HG03469 (cell line): ENCODE measurements at regions not wholly inside any gene's neighbourhood (a gene's known extent, or its start where the extent isn't known, plus 50 kb on each side); places are given as distances from the start of the nearest gene placed in this dataset.

Source experiments
- ATAC-seq: cut with Tn5 transposase; IDR thresholded peaks from one replicate; pipeline ENCODE4 v1.9.1; 2021; ENCODE audit warnings: mild to moderate bottlenecking, moderate library complexity, moderate number of reproducible peaks; ENCODE audit not compliant: unreplicated experiment

DNA sequence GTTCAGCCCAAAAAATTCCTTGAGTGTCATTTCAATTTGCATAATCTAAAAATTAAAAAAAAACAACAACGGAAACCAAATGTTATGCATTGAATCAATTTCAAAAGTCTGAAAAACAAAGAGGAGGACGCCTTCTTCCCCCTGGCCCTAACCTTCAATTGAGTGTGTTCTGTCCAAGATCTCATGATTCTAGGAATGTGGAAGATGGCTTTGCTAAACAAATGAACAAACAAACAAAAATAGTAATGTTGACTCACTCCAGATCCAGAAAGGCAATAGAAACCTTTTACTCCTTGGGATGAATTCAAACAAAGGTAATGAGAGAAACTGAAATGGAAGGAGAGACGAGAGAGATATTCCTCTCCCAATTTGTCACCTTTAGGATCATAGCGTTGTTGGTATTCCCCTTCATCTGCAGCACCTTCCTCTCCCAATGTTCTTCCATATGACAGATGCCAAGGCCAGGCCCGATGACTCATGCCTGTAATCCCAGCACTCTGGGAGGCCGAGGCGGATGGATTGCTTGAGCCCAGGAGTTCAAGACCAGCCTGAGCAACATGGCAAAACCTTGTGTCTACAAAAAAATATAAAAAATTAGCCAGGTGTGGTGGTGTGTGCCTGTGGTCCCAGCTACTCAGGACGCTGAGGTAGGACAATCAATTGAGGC is 109.2 kb upstream of the ADGRF1 start:
- no peak for ATAC-seq

DNA sequence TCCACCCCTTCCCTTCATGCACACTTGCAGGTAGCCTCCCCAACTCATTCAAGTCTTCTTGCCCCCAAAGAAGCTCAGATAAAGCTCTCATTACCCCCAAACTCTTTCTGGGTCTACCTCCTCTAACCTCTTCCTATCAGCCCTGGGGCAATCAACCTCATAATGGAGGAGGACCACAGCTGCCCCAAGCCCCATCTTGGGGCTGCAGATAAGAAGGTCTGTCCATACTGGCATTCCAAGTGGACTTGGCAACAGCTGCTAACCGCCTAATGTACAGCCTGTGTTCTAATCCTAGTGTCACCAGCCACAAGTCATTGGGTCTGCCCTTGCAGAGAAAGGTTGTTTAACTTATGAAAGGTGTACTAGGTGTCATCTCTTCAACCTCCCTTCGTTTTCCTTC is 107.4 kb upstream of the ADGRF1 start:
- no peak for ATAC-seq

DNA sequence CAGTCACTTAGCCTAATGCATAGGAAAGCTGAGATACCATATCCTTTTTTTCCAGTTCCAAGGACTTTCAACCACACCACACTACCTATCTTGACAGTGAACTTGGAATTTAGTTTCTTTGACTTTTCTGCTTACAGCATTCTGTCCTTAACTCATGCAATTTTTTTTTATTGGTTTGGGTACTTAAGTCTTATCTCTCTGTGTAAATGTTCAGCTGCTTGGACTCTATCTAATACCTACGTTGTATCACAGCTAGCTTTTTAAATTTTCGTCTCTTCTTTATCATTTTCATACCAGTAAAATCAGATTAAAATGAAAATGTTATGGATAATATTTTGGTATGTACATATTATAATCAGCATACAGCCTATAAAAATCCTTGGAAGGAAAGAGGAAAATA is 106.9 kb upstream of the ADGRF1 start:
- ATAC-seq: no peak

DNA sequence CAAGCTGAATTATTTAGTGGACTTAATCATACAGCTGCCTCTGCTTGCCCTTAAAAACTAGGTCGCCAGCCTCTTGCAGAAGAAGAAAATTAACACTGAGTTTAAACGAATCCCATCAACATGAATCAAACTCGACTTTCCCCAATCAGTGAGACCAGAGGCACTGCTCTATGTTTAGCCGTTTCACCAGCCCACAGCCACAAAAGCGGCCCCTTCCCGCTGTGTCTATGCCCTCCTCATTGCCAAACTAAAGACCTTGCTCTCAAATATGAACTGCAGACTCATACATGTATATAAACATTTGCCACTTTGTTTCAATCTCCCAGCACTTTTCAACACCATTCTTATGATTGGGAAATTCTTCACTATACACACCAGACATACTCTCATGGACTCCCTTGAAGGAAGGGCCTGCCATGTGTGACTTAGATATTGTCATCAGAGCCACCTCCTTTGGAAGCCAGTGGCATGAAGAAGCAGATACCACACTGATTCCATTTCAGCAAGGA is 105.8 kb upstream of the ADGRF1 start:
- ATAC-seq: no peak

DNA sequence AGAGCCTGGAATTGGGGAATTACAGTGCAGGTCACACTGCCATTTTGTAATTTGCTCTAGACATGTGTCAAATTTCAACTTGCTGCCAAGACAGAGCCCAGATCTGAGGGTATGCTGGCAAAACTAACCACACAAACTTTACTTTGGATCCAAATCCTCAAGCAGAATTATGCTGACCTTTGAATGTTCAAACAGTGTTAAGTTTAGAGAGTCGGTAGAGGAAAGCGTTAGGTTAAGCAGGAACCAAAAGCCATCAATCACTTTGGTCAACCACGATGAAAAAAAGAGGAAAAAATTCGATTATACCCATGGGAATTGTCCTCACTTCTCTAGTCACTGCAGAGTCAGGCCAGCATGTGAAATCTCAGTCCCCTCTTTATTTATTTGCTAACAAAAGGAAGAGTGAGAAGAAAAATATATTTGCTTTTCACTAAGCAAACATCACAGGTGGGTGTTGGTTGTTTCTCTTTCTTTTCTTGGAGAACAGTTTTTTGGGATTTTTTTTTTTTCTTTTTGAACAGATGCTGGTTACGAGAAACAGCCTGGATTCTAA is 105.1 kb upstream of the ADGRF1 start:
- no peak for ATAC-seq

DNA sequence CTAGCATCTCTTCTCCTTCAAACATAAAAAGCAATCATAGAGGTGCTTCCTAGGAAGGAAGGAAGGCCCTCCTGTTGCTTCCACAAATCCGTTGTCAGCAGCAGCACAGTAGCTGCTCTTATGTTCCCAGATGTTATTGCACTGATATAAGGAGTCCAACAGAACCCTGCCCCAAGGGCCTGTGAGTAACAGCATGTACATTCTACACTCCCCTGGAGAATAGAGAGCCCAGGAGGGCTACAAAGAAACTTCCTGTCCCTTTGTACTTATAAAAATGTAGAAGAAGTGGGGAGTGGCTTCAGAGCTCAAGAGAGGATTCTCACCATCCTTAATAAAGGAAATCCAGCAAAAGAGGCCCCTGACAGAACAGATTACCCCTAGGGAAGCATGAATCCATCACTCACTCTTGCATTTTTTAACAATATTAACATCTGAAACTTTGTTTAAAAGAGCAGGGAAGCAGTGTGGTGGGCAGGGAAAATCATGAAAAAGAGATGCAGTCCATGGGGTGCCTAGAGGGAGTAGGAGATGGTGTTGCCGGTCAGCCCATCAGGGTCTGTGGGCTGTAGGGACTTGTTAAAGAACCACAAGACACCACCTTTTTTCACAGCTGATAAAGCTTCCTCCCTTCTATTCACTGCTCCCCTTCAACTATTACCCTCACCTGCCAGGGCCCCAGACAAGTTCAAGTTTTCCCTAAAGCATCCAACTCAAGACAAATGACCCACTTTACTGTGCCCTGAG is 104.5 kb upstream of the ADGRF1 start:
- ATAC-seq: no peak

DNA sequence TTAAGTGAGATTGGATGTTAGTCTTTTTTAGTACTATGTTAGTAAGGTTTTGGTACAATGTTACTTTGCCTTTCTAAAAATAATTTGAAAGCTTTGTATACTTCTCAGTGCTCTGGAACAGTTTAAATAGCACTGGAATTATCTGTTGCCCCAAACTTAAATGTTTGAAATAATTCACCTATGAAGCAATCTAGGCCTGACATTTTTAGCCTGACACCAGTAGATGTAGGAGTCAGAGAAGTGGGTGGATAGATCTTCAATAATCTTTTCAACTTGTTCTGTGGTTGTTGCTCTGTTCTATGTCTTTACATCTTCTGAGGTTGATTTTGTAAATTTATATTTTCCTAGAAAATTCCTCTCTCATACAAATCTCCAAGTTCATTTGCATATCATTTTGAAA is 103.1 kb upstream of the ADGRF1 start:
- no peak for ATAC-seq

DNA sequence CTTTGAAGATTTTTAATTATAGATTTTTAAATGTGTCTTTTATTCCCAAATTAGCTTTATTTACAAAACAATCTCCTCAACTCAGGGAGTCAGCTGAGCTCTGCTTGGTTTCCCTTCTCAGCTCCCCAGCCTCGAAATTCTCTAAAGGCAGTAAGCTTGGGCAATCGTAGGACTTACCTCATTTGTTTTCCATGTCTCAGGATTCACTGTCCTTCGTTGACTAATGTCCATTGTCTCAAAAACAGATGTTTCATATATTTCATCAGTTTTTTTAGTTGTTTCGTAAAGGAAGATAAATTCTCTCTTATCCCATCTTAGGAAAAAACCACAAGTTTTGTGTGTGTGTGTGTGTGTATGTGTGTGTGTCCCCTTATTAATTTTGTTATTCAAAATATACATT is 102.2 kb upstream of the ADGRF1 start:
- no peak for ATAC-seq

DNA sequence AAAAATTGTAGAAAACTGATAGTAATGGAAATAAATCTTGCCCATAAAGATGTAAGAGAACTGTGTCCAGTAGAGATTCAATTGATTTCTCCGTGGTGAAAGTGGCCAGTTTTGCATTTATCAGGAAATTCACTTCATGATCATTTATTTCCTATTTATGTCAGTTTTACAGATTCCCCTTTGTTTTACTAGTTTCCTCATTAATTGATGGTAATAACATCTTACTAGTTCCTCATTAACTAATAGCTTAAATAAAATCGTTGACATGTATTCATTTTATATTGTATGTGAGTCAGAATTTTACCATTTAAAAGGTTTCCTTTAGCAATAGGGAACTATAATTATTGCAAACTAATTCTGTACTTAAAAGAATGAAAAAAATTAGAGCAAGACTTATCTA is 99.8 kb upstream of the ADGRF1 start:
- no peak for ATAC-seq

DNA sequence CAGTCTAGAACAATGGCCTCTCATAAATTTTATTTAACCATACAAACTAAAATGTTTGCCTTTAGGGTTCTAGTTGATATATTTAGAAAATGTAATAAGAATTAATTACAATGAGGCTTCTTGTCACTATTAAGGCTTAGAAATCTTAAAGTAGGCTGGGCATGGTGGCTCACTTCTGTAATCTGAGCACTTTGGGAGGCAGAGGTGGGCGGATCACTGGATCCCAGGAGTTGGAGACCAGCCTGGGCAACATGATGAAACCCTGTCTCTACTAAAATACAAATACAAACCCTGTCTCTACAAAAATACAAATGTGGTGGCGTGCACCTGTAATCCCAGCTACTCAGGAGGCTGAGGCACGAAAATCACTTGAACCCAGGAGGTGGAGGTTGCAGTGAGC is 99.0 kb upstream of the ADGRF1 start:
- no peak for ATAC-seq

DNA sequence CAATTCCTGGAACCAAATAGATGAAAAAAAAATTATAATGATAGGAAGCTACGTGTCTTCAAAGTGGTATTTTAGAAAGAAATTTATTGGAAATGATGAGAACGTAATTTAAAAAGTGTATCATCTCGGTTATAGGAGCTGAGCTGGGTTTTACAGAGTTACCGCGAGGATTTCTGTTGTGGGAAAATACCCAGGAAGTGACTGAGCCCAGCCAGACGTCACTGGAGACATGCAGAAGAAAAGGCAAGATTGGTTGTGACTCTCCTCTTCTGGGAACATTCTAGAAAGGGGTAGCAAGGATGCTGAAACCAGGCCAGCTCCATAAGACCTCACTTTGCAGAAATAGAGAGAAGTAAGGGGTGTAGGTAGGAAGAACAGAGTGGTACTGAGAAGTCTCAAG is 95.9 kb upstream of the ADGRF1 start:
- ATAC-seq: no peak

DNA sequence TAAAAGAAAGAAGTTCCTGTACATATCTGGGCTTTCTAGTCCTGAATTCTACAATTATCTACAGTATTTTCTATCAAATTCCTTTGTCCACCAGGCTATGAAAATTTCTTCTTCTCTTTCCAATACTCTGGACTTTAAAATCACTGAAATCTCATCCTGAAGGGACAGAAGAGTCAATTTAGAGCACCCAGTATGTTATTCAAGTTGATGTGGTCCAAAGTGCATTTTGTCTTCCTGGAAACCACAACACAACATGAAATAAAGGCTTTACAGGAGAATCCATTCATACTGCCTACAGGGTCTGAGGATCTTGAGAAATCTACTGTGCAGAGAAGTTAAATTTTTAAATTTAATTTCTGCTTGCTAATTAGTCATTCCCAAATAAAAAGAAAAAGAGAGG is 94.9 kb upstream of the ADGRF1 start:
- no peak for ATAC-seq

DNA sequence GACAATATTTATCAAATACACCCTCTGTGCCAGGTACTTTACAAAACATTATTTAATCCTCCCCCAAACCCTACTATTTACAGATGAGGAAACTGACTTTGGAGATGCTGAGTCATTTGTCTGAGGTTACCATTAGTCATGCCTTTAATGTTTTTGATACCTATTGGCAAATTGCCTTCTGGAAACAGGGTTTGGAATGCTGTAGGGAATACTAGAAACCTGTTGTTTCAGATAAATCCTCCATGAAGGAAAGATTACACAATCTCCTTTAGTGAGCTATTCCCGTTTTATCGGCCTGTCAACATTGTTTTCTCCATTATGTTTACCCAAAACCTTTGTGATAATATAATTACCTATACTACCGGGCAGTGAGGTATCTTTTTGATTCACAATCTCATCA is 93.6 kb upstream of the ADGRF1 start:
- no peak for ATAC-seq

DNA sequence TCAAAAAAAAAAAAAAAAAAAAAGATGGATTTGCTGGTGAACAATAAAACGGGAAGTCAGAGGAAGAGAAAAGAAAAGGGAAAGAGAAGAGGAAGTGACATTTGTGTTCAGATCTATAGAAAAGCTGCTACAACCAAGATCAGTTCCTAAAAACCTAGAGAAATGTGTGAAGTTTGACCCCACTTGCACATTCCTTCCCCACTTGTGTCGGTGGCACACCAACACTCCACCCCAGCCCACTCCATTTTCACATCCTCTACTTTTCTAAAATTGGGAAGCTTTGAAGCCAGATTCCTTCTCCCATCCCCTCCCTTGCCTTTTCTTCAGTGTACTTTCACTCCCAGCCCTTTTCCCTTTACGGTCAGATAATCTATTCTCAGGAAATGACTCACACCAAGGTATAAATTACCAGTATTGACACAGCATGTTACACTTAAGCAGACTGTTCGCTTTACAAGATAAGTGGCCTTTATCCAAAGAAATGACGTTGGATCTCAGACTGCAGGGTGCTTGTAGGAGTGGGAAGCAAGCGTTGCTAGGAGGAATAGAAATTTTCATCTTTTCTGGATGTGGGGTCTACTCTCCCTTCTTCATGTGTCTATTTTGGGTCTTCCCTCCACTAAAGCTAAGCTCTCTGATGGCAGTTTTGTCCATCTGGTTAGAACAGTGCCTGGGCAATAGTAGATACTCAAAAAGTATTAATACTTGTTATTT is 92.5 kb upstream of the ADGRF1 start:
- ATAC-seq: no peak

DNA sequence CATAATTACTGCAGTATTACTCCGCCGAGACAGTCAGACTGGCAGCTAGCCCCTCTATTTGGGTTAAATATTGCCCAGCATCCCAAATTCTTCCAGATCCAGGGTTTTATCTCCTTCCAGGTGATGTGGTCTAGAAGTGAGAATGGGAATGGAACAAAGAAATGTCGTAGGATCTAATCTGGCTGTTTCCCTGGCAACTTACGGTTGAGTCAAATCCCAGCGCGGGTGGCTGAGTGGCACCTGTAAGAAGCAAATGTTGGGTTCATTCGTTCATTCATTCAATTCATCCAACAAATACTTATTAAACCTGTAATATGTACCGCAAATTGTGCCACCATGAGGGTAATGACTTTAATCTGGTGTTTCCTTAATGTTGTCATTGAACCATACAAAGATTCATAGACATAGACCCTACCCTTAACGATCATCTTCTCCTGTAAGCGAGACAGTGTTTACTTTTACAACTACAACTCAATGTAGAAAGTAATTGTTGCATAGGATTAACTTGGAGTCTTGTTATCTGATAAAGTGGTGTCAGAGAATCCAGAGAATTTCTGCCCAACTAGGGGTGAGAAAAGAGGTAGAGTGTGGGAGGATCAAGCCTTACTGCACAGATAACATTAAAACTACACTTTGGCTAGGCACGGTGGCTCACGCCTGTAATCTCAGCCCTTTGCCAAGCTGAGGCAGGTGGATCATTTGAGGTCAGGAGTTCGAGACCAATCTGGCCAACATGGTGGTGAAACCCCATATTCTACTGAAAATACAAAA is 91.3 kb upstream of the ADGRF1 start:
- ATAC-seq: no peak

DNA sequence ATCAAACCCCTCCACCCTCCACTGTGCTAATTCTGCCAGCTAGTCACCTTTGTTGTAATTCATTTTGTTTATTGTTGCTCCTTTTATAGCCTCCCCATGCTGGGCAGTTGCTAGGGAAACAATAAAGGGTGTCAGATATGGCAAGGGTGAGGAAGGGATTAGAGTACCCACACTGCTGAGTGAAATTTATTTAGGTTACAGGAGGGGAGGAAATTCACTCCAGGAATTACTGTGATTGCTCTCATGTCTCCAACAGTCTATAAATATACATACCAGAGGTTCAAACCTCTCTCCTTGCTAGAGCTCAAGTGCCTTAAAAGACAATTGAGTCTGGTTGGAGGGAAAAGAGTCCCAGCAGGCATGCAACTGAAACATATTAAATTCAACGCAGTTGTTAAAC is 90.6 kb upstream of the ADGRF1 start:
- ATAC-seq: no peak

DNA sequence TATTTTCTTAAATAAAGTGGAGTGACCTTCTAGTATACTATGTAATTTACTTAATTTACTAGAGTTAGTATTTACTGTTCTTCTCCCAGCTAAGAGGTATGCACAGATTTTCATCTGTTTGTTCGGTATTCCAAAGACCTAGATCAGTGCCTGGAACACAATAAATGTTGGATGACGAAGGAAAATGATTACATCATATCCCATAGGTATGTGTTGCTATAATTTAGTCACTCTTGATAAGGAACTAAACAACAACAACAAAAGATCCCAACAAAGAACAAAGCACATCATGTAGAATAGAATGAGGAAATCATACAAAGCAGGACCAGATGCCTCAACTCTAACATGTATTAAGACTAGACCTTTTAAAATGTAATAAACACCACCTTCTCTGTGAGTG is 89.6 kb upstream of the ADGRF1 start:
- no peak for ATAC-seq

DNA sequence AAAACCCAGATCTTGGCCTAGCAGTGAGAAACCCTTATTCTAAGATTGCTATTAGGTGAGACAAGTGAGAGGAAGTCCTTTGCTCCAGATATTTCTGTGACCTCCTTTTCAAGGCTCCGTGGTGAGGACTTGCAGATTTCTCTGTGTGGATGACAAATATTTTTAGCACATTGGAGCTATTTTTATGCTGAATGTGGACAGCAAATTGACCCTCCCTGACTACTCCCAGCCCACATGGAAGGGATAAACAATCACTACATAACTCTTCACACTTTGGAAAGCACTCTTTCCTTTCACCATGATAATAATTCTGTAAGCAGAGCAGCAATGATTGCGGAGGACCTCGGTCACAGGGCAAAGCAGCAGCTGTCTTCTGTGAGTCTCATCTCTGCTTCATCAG is 88.0 kb upstream of the ADGRF1 start:
- no peak for ATAC-seq

DNA sequence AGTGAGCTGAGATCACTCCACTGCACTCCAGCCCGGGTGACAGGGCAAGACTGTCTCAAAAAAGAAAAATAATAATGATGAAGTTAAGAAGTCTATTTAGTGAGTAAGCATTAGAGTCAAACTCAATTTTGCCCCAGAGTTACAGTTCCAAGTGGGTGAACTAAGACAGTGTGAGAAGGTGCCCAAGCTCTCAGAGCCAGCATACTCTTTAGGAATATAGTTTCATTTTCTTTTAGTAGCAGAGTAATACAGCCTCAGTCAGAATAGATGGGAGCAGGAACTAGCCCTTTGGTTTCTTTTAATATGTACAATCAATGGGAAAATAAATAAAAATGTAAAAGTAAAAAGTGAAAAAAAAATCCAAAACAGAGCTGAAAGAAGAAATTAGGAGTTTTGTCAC is 87.0 kb upstream of the ADGRF1 start:
- ATAC-seq: no peak

DNA sequence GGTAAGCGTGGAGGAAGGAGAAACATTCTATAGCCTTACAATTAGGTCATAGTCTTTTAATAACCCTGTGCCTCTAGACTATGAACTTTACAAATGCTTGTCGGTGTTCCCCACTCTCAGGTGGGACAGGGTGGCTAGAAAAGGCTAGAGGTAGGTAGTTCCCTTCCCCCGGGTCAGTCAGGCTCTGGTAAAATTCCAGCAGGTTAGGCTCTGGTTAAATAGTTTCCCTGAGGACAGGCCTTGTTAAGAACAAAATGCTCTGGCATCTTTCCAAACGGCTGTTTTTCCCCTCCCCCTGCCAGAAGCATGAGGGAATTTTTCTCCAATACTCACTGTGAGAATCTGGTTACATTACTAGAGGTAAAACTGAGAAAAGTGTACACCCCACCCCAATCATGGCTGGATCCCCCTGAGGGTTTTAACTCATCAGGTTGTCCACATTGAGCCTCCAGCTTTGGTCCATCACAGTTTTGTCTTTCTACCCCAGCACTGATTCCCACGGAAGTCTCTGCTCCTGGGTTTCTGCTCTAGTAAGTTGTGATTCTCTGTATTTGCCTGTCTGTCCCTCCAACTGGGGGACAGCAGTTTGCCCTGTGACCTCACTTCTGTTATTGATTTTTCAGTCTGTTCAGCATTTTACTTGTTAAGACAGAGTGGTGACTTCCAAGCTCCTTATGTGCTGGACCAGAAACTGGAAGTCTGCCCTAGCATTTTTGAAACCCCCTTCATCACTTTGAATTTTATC is 84.7 kb upstream of the ADGRF1 start:
- ATAC-seq: no peak
